ENCODE measurements at regions not wholly inside any gene's neighbourhood (a gene's known extent, or its start where the extent isn't known, plus 50 kb on each side); places are given as distances from the start of the nearest gene placed in this dataset.

DNA sequence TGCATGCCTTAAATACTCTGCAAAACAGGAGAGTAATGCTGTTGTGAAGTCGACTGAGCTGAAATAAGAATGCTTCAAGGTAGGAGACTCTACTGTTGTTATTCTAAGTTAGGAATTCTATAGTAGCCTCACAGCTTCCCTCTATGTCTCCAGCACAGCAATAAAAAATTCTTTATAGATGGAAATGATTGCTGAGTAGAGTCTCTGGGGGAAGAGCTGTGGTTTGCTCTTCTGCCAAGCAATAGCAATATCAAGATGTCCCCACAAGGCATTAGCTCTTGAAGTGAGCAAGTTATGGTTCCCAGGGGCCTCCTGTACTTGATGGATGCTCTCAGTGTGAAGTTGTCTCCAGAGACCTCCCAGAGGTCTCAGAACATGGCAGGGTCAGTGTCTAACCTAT is 880.6 kb upstream of the FRG1 start:
- TF ChIP-seq EZH2 (IDR thresholded peaks at IDR 0.05; ENCODE audit: low read length, unreplicated experiment), result no peak
- TF ChIP-seq, protein P1, sequence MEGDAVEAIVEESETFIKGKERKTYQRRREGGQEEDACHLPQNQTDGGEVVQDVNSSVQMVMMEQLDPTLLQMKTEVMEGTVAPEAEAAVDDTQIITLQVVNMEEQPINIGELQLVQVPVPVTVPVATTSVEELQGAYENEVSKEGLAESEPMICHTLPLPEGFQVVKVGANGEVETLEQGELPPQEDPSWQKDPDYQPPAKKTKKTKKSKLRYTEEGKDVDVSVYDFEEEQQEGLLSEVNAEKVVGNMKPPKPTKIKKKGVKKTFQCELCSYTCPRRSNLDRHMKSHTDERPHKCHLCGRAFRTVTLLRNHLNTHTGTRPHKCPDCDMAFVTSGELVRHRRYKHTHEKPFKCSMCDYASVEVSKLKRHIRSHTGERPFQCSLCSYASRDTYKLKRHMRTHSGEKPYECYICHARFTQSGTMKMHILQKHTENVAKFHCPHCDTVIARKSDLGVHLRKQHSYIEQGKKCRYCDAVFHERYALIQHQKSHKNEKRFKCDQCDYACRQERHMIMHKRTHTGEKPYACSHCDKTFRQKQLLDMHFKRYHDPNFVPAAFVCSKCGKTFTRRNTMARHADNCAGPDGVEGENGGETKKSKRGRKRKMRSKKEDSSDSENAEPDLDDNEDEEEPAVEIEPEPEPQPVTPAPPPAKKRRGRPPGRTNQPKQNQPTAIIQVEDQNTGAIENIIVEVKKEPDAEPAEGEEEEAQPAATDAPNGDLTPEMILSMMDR (conservative IDR thresholded peaks at IDR 0.05; ENCODE audit: low read depth, low read length), result no peak

Measured in PC-3 (cell line).